VCaP (cell line): ENCODE measurements at regions not wholly inside any gene's neighbourhood (a gene's known extent, or its start where the extent isn't known, plus 50 kb on each side); places are given as distances from the start of the nearest gene placed in this dataset.
"Not testable (repeated sequence)": the region's sequence is repeated elsewhere in the genome, so short reads cannot be mapped to it uniquely, and the experiment has no call there.

Experiments used
- H3K27ac ChIP-seq: fragments of 450-650 bp; 2 replicates; pipeline ENCODE4 v1.5.1; 2017
- TF ChIP-seq, protein P1 (sequence below): fragments of 450-650 bp; conservative IDR thresholded peaks from 2 replicates; pipeline ENCODE4 v1.5.1; 2017; ENCODE audit warnings: mild to moderate bottlenecking, moderate library complexity

DNA sequence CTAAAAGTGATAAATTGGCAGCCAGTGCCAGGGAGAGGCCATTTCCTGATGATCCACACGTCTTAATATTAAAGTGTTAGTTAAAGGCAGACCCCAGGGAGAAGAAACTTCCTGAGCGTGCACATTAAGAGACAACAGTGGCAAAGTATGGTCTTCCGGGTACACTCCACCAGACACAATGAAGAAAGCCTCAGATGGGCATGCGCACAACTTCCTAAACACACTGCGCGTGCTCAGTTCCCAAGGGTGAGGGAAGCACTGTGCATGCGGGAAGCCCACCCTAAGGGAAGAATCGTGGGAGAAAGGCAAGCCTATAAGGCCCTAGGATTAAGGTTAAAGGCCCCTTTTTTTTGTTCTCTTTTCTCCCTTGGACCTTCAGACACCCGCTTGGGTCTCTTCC lies 140.7 kb upstream of the CDKN3 start:
- TF ChIP-seq, protein P1, sequence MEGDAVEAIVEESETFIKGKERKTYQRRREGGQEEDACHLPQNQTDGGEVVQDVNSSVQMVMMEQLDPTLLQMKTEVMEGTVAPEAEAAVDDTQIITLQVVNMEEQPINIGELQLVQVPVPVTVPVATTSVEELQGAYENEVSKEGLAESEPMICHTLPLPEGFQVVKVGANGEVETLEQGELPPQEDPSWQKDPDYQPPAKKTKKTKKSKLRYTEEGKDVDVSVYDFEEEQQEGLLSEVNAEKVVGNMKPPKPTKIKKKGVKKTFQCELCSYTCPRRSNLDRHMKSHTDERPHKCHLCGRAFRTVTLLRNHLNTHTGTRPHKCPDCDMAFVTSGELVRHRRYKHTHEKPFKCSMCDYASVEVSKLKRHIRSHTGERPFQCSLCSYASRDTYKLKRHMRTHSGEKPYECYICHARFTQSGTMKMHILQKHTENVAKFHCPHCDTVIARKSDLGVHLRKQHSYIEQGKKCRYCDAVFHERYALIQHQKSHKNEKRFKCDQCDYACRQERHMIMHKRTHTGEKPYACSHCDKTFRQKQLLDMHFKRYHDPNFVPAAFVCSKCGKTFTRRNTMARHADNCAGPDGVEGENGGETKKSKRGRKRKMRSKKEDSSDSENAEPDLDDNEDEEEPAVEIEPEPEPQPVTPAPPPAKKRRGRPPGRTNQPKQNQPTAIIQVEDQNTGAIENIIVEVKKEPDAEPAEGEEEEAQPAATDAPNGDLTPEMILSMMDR = no peak
- H3K27ac ChIP-seq = no peak overlapping the region

DNA sequence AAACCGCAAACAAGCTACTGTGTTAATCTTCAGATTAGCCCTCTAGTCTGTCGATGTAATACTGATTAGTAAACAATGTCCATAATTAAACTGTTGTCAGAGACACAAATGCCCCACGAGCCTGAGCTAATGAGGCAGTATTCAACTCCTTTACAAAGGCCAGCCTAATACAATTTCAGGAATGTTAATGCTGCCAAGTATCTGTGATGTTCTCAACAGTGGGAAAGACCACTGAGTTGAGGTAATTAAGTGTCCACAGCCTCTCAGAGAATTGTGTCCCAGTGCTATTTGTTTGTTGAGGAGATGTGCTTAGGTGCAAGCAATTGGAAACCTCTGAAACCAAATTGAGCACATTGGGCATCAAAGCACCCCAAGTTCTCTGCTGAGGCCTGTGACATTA lies 139.4 kb upstream of the CDKN3 start:
- H3K27ac ChIP-seq = no peak overlapping the region
- TF ChIP-seq, protein P1 = no peak

DNA sequence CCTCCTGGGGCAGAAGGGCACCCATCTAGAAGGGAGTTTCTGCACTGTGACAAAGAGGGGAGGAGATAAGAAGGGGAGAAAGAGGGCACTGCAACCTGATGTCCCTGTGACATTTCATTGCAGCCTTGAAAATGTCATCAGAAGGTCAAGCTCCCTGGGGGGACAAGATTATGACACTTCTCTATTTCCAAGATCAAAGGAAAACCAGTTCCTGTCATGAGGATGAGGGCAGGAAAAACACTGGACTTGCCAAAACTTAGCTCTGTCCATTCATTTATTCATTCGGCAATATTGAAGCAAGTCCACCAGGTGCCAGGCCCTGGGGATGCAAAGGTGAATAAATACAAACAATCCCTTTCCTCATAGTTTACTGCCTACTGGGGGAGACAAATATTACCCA lies 138.4 kb upstream of the CDKN3 start:
- TF ChIP-seq, protein P1 = no peak
- H3K27ac ChIP-seq = no peak overlapping the region

DNA sequence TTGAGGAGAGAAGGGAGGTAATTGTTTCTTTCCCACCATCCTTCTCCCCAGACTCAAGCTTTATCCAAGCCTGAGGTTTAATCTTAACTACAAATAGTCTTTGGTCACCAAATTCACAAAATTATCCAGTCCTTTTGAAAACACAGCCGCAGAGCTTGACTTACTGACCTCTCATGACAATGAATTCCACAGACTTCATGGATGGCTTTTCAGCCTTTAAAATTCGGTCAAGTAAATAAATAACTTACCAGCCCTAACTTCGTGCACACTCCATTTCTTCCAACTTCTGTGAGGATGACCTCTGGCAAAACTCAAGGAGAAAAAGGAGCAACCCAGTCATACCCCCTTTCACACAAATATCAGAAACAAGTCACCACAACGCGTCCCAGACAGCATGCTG lies 137.0 kb upstream of the CDKN3 start:
- TF ChIP-seq, protein P1 = no peak
- no peak overlapping the region for H3K27ac ChIP-seq

DNA sequence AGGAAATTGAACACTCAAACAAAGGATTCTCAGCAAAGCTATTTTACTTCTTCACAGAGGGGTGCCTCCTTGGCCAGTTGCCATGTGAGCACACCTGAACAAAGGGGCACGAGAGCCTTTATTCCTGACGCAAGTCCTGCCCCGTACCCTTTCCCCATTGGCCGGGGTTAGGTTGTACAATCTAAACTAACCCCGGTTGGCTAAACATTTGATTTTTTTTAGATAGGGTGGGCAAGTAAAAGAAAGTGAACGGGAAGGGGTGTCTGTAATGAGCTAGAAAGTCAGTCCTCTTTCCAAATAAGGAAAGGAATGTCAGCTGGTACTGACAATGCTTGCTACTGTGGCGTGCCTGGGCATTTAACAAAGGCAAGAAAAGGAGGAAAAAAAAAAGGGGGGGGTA lies 135.5 kb upstream of the CDKN3 start:
- TF ChIP-seq, protein P1 = no peak
- no peak overlapping the region for H3K27ac ChIP-seq

DNA sequence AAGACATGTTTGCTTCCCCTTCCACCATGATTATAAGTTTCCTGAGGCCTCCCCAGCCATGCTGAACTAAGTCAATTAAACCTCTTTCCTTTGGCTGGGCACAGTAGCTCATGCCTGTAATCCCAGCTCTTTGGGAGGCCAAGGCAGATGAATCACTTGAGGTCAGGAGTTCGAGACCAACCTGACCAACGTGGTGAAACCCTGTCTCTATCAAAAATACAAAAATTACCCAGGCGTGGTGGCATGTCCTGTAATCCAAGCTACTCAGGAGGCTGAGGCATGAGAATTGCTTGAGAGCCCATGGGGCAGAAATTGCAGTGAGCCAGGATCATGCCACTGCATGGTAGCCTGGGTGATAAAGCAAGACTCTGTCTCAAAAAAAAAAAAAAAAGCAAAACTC lies 130.2 kb upstream of the CDKN3 start:
- not testable (repeated sequence) for H3K27ac ChIP-seq

DNA sequence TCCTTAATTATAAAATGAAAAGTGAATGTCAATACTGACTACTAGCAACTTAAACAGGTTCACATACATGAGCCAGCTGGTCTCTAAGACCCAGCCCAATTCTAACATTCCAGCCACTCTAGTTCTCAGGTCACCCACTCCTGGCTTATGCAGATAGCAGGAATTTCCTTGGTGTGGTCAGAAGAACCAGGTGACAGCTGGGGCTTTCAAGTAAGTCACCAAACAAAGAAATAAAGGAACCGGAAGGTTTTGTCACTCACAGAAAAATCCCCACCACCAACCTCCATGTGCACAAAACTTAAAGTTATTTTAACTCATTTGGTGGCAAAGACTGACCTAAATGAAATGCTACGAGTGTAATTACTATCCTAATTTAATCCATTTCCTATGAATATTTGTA lies 129.6 kb upstream of the CDKN3 start:
- H3K27ac ChIP-seq = no peak overlapping the region
- TF ChIP-seq, protein P1 = no peak

DNA sequence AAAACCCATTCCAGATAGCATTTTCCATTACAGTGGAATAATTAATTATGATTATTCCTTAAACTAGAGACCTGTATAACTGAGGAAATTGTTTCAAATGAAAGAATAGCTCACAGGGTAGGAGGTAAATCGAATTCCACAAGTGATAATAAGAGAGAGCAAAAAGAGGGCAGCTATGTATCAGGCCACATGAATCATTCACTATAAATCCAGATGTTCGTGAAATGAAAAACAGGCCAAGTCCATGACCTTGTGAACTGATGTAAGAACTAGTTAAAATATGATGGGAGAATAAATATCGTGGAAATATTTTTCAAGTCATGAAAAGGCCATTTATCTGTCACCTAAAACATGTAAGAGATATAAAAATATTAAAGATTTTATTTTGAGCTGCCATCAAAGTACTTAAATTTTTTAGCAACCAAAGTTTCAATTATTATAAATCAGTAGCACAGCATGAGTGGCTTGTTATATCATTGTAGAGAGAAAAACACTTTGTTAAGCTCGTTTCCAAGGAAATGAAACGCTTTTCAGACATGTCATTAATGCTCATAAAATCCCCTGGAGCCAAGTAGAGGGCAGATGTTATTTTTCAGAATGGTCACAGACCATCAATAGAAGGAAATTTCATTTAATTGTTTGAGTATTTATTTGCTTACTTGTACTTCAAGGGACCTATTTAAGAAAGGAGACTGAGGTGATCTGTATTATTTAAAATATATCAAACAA lies 120.6 kb upstream of the CDKN3 start:
- TF ChIP-seq, protein P1 = no peak
- no peak overlapping the region for H3K27ac ChIP-seq
